Transverse colon (tissue), 4 donors: ENCODE measurements at regions not wholly inside any gene's neighbourhood (a gene's known extent, or its start where the extent isn't known, plus 50 kb on each side); places are given as distances from the start of the nearest gene placed in this dataset.

Source experiments
- CTCF ChIP-seq, 5 experiments: fragments of 200-600 bp in 3 of 5; fragments of 450-650 bp in 2 of 5; sonication (generic) in 3 of 5; IDR thresholded peaks; 1 replicate in 2 of 5; 2 replicates in 3 of 5; pipeline ENCODE4 v1.5.1; 2016 to 2017; ENCODE audit warnings: antibody characterized with exemption in 5 of 5, inconsistent platforms in 3 of 5, mild to moderate bottlenecking in 2 of 5, moderate library complexity in 1 of 5
- POLR2A ChIP-seq: fragments of 450-650 bp; IDR thresholded peaks from one replicate; pipeline ENCODE4 v1.6.1; 2016; ENCODE audit warnings: antibody characterized with exemption, mild to moderate bottlenecking, moderate library complexity
- POLR2AphosphoS5 ChIP-seq, 3 donors: sonication (generic); formaldehyde crosslinking; IDR thresholded peaks; one replicate each; pipeline ENCODE4 v1.6.1; 2016; ENCODE audit warnings: antibody characterized with exemption in 3 of 3

DNA sequence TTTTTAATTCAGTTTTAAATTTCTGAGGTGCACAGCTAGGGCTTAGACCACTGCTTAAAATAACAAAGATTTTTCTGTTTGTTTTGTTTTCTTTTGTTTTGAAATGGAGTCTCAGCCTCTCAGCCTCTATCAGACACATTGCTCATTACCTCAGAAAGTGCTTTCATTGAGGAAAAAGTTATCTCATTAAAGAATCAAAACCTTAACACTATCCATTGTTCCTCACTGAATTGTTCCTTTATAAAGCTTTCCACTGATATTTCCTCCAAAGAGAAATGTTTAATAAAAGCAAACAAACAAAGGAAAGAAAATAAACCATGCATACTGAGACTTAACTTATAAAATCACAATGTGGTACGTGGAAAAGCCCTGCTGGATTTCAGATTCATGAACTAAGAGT is 63.8 kb downstream of the SIPA1L2 start:
- TF ChIP-seq CTCF (IDR thresholded peaks at IDR 0.05): no peak
- no peak for TF ChIP-seq POLR2A
- no peak for TF ChIP-seq POLR2AphosphoS5 (IDR thresholded peaks at IDR 0.05)
